K562 (cell line): ENCODE measurements at regions not wholly inside any gene's neighbourhood (a gene's known extent, or its start where the extent isn't known, plus 50 kb on each side); places are given as distances from the start of the nearest gene placed in this dataset.

Experiments
- ATAC-seq: fragments of 200-7000 bp; cut with Tn5 transposase; 3 replicates; pipeline ENCODE4 v1.9.1; 2020; ENCODE audit warnings: moderate library complexity
- BruUV-seq: library from RNA; stranded (reverse); fragments of 400-500 nt; replicated peaks from 2 replicates; lab custom pipeline; 2021; lab: Mats Ljungman, UMichigan
- CTCF ChIA-PET: fragments of 300-600 bp; formaldehyde crosslinking; extraction: SDS; loops from one replicate; lab custom pipeline; 2021; ENCODE audit warnings: low intra/inter-chr PET ratio; lab: Yijun Ruan, JAX
- POLR2A ChIA-PET: fragments of 300-600, 350-650 bp; sonication (Branson Sonifier 250); formaldehyde crosslinking; extraction: SDS; loops from one replicate; lab custom pipeline; 2021; ENCODE audit warnings: antibody characterized with exemption, inconsistent platforms; lab: Yijun Ruan, JAX
- DNase-seq, 4 experiments: peaks; one replicate each; pipeline versions ENCODE4 v3.0.0 to v3.0.0-alpha.2; 2011 to 2018; ENCODE audit warnings: low spot score in 3 of 4, mixed read lengths in 3 of 4; ENCODE audit errors: extremely low read depth in 1 of 4
- FAIRE-seq: peaks from 2 replicates; lab custom pipeline; 2011; peaks lifted over from hg19 to GRCh38; lab: Jason Lieb, UNC
- H2AFZ ChIP-seq: 2 replicates; pipeline ENCODE4 v1.6.0; 2011; ENCODE audit warnings: low read depth, low read length, control low read depth, inconsistent platforms
- H3K27ac ChIP-seq: fragments of 200-600 bp; 3 replicates; pipeline ENCODE4 v1.8.0; 2011; ENCODE audit warnings: low read depth, mild to moderate bottlenecking, control low read depth, inconsistent platforms, low read length, moderate library complexity, mixed read lengths; ENCODE audit errors: extremely low read depth
- H3K27me3 ChIP-seq, 2 experiments: fragments of 300-600 bp in 1 of 2; 2 replicates in 1 of 2; 3 replicates in 1 of 2; pipeline versions ENCODE4 v1.6.0 to v1.8.0; 2011; ENCODE audit warnings: inconsistent platforms in 2 of 2, low read length in 2 of 2, mild to moderate bottlenecking in 1 of 2, mixed read lengths in 1 of 2, moderate library complexity in 1 of 2; ENCODE audit not compliant: control insufficient read depth in 2 of 2, insufficient read depth in 2 of 2
- H3K36me3 ChIP-seq: fragments of 300-600 bp; 3 replicates; pipeline ENCODE4 v1.8.0; 2011; ENCODE audit warnings: mild to moderate bottlenecking, low read length, inconsistent platforms; ENCODE audit not compliant: control insufficient read depth, insufficient read depth
- H3K4me1 ChIP-seq, 2 experiments: fragments of 200-600 bp in 1 of 2; replicated peaks in 1 of 2; 2 replicates in 1 of 2; 3 replicates in 1 of 2; pipeline versions ENCODE4 v1.5.1 to v1.8.0; 2011; ENCODE audit warnings: inconsistent platforms in 2 of 2, low read length in 2 of 2, mild to moderate bottlenecking in 1 of 2, mixed read lengths in 1 of 2, moderate library complexity in 1 of 2; ENCODE audit not compliant: control insufficient read depth in 2 of 2, insufficient read depth in 2 of 2
- H3K4me2 ChIP-seq: 2 replicates; pipeline ENCODE4 v1.6.1; 2011; ENCODE audit warnings: low read length, control low read depth, inconsistent platforms, mixed read lengths; ENCODE audit not compliant: insufficient read depth
- H3K4me3 ChIP-seq: fragments of 200-600 bp; sonication (generic), shearing (Covaris generic); 2 replicates; pipeline ENCODE4 v1.5.1; 2016; ENCODE audit warnings: control low read depth, inconsistent platforms
- H3K79me2 ChIP-seq: fragments of 200-600 bp; 3 replicates; pipeline ENCODE4 v1.8.0; 2011; ENCODE audit warnings: low read length, inconsistent platforms; ENCODE audit not compliant: control insufficient read depth, insufficient read depth
- H3K9ac ChIP-seq, 2 experiments: 2 replicates each; pipeline versions ENCODE4 v1.6.0 to v1.6.1; 2011; ENCODE audit warnings: low read depth in 2 of 2, low read length in 2 of 2, control low read depth in 1 of 2, inconsistent platforms in 1 of 2, mild to moderate bottlenecking in 1 of 2, mixed read lengths in 1 of 2; ENCODE audit not compliant: insufficient read depth in 1 of 2
- H3K9me1 ChIP-seq: one replicate; pipeline ENCODE4 v1.6.0; 2011; ENCODE audit warnings: inconsistent platforms, mild to moderate bottlenecking, low read length, moderate library complexity; ENCODE audit not compliant: control insufficient read depth, insufficient read depth
- H3K9me3 ChIP-seq: replicated peaks from 2 replicates; pipeline ENCODE4 v1.5.1; 2011; ENCODE audit warnings: low read depth, low read length, inconsistent platforms; ENCODE audit not compliant: control insufficient read depth, insufficient read depth
- H4K20me1 ChIP-seq: replicated peaks from 2 replicates; pipeline ENCODE4 v1.6.1; 2011; ENCODE audit warnings: low read length, inconsistent platforms, mixed read lengths; ENCODE audit not compliant: control insufficient read depth, insufficient read depth
- MAFK ChIP-seq: IDR thresholded peaks from 2 replicates; pipeline ENCODE4 v1.6.1; 2011; ENCODE audit warnings: low read length, improper control_type of control experiment
- NFRKB ChIP-seq: fragments of 450-650 bp; IDR thresholded peaks from 2 replicates; pipeline ENCODE4 v1.6.1; 2016; ENCODE audit warnings: low read depth
- NR4A1 ChIP-seq, 2 experiments: fragments of 250-450 bp in 1 of 2; fragments of 450-650 bp in 1 of 2; sonication (Bioruptor Pico) in 1 of 2; IDR thresholded peaks; 2 replicates each; pipeline versions ENCODE4 v1.4.0 to v1.6.1; 2016 to 2020; ENCODE audit warnings: mild to moderate bottlenecking in 2 of 2, missing compliant biosample characterization in 1 of 2, missing genetic modification characterization in 1 of 2, moderate library complexity in 1 of 2
- ZNF280B ChIP-seq: fragments of 250-450 bp; sonication (Bioruptor Pico); IDR thresholded peaks from 2 replicates; pipeline ENCODE4 v1.5.1; 2021; ENCODE audit warnings: mild to moderate bottlenecking
- ZNF561 ChIP-seq: fragments of 450-650 bp; formaldehyde crosslinking; conservative IDR thresholded peaks from 2 replicates; pipeline ENCODE4 v1.4.0; 2020; ENCODE audit warnings: mild to moderate bottlenecking, moderate library complexity
- WGBS: fragments of 100-300 bp; shearing (Covaris generic); methylation state at CpG from one replicate; pipeline ENCODE4 v1.1.6; 2016; ENCODE audit warnings: low coverage, mixed read lengths; ENCODE audit not compliant: insufficient coverage; ENCODE audit errors: missing lambda C conversion rate; 5-methylcytosine and 5-hydroxymethylcytosine counted together
- in situ Hi-C: fragments of 300-500 bp; cut with MboI; formaldehyde crosslinking; loops from 4 replicates; pipeline ENCODE4 v1.15.0; 2018; ENCODE audit warnings: inconsistent platforms, mixed read lengths
- intact Hi-C: fragments of 100-400 bp; cut with micrococcal nuclease; formaldehyde crosslinking; loops from 2 replicates; pipeline ENCODE4 v1.14.2; 2022
- TF ChIP-seq, protein P1 (sequence below), 2 experiments: fragments of 450-650 bp; conservative IDR thresholded peaks; 2 replicates each; pipeline ENCODE4 v1.6.1; 2017; ENCODE audit warnings: mild to moderate bottlenecking in 2 of 2, moderate library complexity in 2 of 2

- Histone ChIP-seq H3K9me3 (no peaks in the 10 kb centered on the region), H3K27ac (no peak overlapping the region), H3K9ac (no peak overlapping the region), H3K27me3 (no peaks in the 10 kb centered on the region), H4K20me1 (no peaks in the 10 kb centered on the region), H3K9me1 (no peaks in the 10 kb centered on the region), H3K4me2 (no peak overlapping the region), H3K4me3 (no peak overlapping the region), H3K36me3 (no peaks in the 10 kb centered on the region), H3K4me1 (no peaks in the 10 kb centered on the region), H2AFZ (no peak overlapping the region), H3K79me2 (no peaks in the 10 kb centered on the region)
- CTCF ChIA-PET, result no interaction called here
- in situ Hi-C loops, result no loop called here
- no TSS peak for BruUV-seq
- DNase-seq, result no peak
- intact Hi-C loops, result no loop called here
- no peak for TF ChIP-seq NR4A1 (CRISPR knock-in tag; IDR thresholded peaks at IDR 0.05)
- TF ChIP-seq NR4A1 (tag; IDR thresholded peaks at IDR 0.05), result no peak
- TF ChIP-seq, protein P1, sequence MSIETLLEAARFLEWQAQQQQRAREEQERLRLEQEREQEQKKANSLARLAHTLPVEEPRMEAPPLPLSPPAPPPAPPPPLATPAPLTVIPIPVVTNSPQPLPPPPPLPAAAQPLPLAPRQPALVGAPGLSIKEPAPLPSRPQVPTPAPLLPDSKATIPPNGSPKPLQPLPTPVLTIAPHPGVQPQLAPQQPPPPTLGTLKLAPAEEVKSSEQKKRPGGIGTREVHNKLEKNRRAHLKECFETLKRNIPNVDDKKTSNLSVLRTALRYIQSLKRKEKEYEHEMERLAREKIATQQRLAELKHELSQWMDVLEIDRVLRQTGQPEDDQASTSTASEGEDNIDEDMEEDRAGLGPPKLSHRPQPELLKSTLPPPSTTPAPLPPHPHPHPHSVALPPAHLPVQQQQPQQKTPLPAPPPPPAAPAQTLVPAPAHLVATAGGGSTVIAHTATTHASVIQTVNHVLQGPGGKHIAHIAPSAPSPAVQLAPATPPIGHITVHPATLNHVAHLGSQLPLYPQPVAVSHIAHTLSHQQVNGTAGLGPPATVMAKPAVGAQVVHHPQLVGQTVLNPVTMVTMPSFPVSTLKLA (conservative IDR thresholded peaks at IDR 0.05), result no peak
- TF ChIP-seq MAFK, result no peak
- no peak for FAIRE-seq
- ATAC-seq, result no peak
- POLR2A ChIA-PET, result no interaction called here
Observed at GRCh38 chr11:16512899-16513241, 156.5 kb upstream of the SOX6 start.

- H3K27me3 ChIP-seq, result no peaks in the 10 kb centered on the region
- CTCF ChIA-PET, result no interaction called here
- POLR2A ChIA-PET, result no interaction called here
- FAIRE-seq (no peak), DNase-seq (no peak), ATAC-seq (no peak)
- no peak overlapping the region for H2AFZ ChIP-seq
- in situ Hi-C loops, result no loop called here
- no peaks in the 10 kb centered on the region for H3K79me2 ChIP-seq
- no peak overlapping the region for H3K4me2 ChIP-seq
- H3K9ac ChIP-seq, result no peak overlapping the region
- H3K4me3 ChIP-seq, result no peak overlapping the region
- no peaks in the 10 kb centered on the region for H3K36me3 ChIP-seq
- intact Hi-C loops, result no loop called here
- TF ChIP-seq ZNF280B (CRISPR knock-in tag), result no peak
- no peak for TF ChIP-seq ZNF561
- no peak for TF ChIP-seq NFRKB
- H4K20me1 ChIP-seq, result no peaks in the 10 kb centered on the region
- no peaks in the 10 kb centered on the region for H3K9me1 ChIP-seq
- no peak overlapping the region for H3K27ac ChIP-seq
- BruUV-seq, result no TSS peak
- H3K9me3 ChIP-seq, result no peaks in the 10 kb centered on the region
- 83% methylated on average over 2 of the region's 2 CpGs for WGBS
- H3K4me1 ChIP-seq, result no peaks in the 10 kb centered on the region
Observed at GRCh38 chr11:16512198-16512898, 156.0 kb upstream of the SOX6 start.
